Kidney (tissue), 13 donors: ENCODE measurements at regions not wholly inside any gene's neighbourhood (a gene's known extent, or its start where the extent isn't known, plus 50 kb on each side); places are given as distances from the start of the nearest gene placed in this dataset.
"Not testable (repeated sequence)": the region's sequence is repeated elsewhere in the genome, so short reads cannot be mapped to it uniquely, and the experiment has no call there.

ENCODE experiments used
- DNase-seq, 5 donors: peaks; one replicate each; pipeline ENCODE4 v3.0.0-alpha.2; 2013 to 2020
- FAIRE-seq: peaks from 2 replicates; lab custom pipeline; 2012; peaks lifted over from hg19 to GRCh38; lab: Jason Lieb, UNC
- H3K27ac ChIP-seq, 2 donors: one replicate each; pipeline ENCODE4 v1.7.0; 2013; ENCODE audit warnings: low read depth in 2 of 2, low read length in 2 of 2, inconsistent platforms in 1 of 2
- H3K27me3 ChIP-seq: one replicate; pipeline ENCODE4 v1.7.1; 2013; ENCODE audit warnings: low read length, inconsistent platforms; ENCODE audit not compliant: control insufficient read depth, insufficient read depth
- H3K36me3 ChIP-seq, 3 donors: one replicate each; pipeline versions ENCODE4 v1.7.0 to v1.7.1; 2013; ENCODE audit warnings: low read length in 3 of 3, control low read depth in 1 of 3, inconsistent platforms in 1 of 3; ENCODE audit not compliant: insufficient read depth in 3 of 3, control insufficient read depth in 2 of 3
- H3K4me1 ChIP-seq, 3 donors: one replicate each; pipeline versions ENCODE4 v1.7.0 to v1.7.1; 2013; ENCODE audit warnings: low read length in 3 of 3, inconsistent platforms in 1 of 3, low read depth in 1 of 3; ENCODE audit not compliant: control insufficient read depth in 2 of 3, insufficient read depth in 2 of 3
- H3K4me3 ChIP-seq, 3 donors: one replicate each; pipeline versions ENCODE4 v1.7.0 to v1.8.1; 2013; ENCODE audit warnings: low read length in 3 of 3, control low read depth in 1 of 3, inconsistent platforms in 1 of 3
- H3K9ac ChIP-seq, 3 donors: one replicate each; pipeline versions ENCODE4 v1.7.0 to v1.7.1; 2013; ENCODE audit warnings: low read length in 3 of 3, control low read depth in 1 of 3, inconsistent platforms in 1 of 3
- H3K9me3 ChIP-seq, 3 donors: one replicate each; pipeline versions ENCODE4 v1.7.0 to v1.7.1; 2013; ENCODE audit warnings: low read length in 3 of 3, control low read depth in 1 of 3, inconsistent platforms in 1 of 3; ENCODE audit not compliant: control insufficient read depth in 2 of 3, insufficient read depth in 1 of 3
- CTCF ChIP-seq: IDR thresholded peaks from 3 replicates; pipeline ENCODE4 v1.5.1; 2012; ENCODE audit warnings: mild to moderate bottlenecking, moderate library complexity, borderline replicate concordance; ENCODE audit not compliant: insufficient read depth; ENCODE audit errors: extremely low read depth
- intact Hi-C: fragments of 100-400 bp; cut with DNase I; formaldehyde crosslinking; loops from one replicate; pipeline ENCODE4 v1.11.1; 2022
- donor health status: control.
- donor health status: control.
- donor health status: control.
- donor health status: control.
- donor health status: control.
- donor health status: DM: yes; HTN: yes; CAD: no.
- donor health status: Normal renal cell carcinoma (clear cell type).

- TF ChIP-seq CTCF, result no peak
- Histone ChIP-seq H3K4me1 (no peaks in the 10 kb centered on the region), H3K36me3 (no peaks in the 10 kb centered on the region), H3K27ac (no peak overlapping the region), H3K9ac (no peak overlapping the region), H3K4me3 (no peak overlapping the region), H3K9me3 (no peaks in the 10 kb centered on the region), H3K27me3 (no peaks in the 10 kb centered on the region)
- FAIRE-seq (no peak), DNase-seq (no peak)
- intact Hi-C loops, result no loop called here
These were observed 90.7 kb upstream of the WSB1 start for GRCh38 chr17:27203241-27203640.

- no peak for FAIRE-seq
- no peak overlapping the region for H3K27ac ChIP-seq
- H3K4me1 ChIP-seq, result no peaks in the 10 kb centered on the region
- H3K36me3 ChIP-seq, result no peaks in the 10 kb centered on the region
- H3K4me3 ChIP-seq, result no peak overlapping the region
- no peak for TF ChIP-seq CTCF
- H3K9me3 ChIP-seq, result no peaks in the 10 kb centered on the region
- DNase-seq, result no peak
- H3K9ac ChIP-seq, result no peak overlapping the region
- no peaks in the 10 kb centered on the region for H3K27me3 ChIP-seq
- intact Hi-C loops, result no loop called here
These were observed 87.5 kb upstream of the WSB1 start for GRCh38 chr17:27206447-27206846.

- FAIRE-seq (no peak), DNase-seq (no peak)
- intact Hi-C loops, result no loop called here
- H3K36me3 ChIP-seq, result no peaks in the 10 kb centered on the region
- no peaks in the 10 kb centered on the region for H3K9me3 ChIP-seq
- H3K27ac ChIP-seq, result no peak overlapping the region
- H3K27me3 ChIP-seq, result no peaks in the 10 kb centered on the region
- no peak for TF ChIP-seq CTCF
- no peaks in the 10 kb centered on the region for H3K4me1 ChIP-seq
- H3K4me3 ChIP-seq, result no peak overlapping the region
- no peak overlapping the region for H3K9ac ChIP-seq
These were observed 86.8 kb upstream of the WSB1 start for GRCh38 chr17:27207073-27207513.

GRCh38 chr17:27208370-27208769 lies 85.5 kb upstream of the WSB1 start:
- H3K9ac ChIP-seq, FAIRE-seq, H3K27me3 ChIP-seq, H3K36me3 ChIP-seq, DNase-seq, H3K9me3 ChIP-seq, H3K4me3 ChIP-seq, intact Hi-C loops, H3K4me1 ChIP-seq, H3K27ac ChIP-seq: not testable (repeated sequence)
